ENCODE measurements at regions not wholly inside any gene's neighbourhood (a gene's known extent, or its start where the extent isn't known, plus 50 kb on each side); places are given as distances from the start of the nearest gene placed in this dataset.

DNA sequence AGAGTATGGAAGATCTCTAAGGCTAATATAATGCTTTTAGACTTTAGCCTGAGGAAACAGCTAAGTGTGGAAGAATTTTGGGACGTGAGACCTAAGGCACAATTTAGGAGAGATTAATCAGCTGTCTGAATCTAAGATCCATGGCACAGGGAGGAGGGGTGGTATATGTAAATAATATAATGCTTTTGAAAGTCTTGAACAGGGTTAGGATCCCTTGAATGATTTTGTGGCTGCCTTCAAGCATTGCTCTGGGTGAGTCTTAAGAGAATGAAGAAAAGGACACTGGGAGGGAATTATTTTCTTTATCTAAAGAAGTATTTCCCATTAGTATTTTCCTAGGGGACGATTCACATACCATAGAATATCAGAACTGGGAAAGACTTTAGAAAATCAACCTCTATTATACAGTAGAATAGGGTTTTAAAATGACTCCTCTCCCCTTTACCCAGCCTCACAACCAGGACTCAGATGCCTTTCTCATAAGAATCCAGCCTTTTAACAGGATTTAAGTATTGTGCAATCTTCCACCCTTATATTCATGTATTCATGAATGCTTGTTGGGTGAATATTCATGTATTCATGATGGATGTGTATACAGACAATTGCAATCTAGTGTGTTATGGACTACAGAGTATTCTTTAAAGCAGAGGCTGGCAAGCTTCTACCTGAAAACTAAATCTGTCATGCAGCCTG, 664.2 kb upstream of the CPEB2 start:
- Histone ChIP-seq H3K4me3 (no peak overlapping the region), H3K27ac (no peak overlapping the region)
- TF ChIP-seq, protein P1, sequence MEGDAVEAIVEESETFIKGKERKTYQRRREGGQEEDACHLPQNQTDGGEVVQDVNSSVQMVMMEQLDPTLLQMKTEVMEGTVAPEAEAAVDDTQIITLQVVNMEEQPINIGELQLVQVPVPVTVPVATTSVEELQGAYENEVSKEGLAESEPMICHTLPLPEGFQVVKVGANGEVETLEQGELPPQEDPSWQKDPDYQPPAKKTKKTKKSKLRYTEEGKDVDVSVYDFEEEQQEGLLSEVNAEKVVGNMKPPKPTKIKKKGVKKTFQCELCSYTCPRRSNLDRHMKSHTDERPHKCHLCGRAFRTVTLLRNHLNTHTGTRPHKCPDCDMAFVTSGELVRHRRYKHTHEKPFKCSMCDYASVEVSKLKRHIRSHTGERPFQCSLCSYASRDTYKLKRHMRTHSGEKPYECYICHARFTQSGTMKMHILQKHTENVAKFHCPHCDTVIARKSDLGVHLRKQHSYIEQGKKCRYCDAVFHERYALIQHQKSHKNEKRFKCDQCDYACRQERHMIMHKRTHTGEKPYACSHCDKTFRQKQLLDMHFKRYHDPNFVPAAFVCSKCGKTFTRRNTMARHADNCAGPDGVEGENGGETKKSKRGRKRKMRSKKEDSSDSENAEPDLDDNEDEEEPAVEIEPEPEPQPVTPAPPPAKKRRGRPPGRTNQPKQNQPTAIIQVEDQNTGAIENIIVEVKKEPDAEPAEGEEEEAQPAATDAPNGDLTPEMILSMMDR (IDR thresholded peaks at IDR 0.05) = no peak
- no peak for DNase-seq (ENCODE audit: low spot score)

DNA sequence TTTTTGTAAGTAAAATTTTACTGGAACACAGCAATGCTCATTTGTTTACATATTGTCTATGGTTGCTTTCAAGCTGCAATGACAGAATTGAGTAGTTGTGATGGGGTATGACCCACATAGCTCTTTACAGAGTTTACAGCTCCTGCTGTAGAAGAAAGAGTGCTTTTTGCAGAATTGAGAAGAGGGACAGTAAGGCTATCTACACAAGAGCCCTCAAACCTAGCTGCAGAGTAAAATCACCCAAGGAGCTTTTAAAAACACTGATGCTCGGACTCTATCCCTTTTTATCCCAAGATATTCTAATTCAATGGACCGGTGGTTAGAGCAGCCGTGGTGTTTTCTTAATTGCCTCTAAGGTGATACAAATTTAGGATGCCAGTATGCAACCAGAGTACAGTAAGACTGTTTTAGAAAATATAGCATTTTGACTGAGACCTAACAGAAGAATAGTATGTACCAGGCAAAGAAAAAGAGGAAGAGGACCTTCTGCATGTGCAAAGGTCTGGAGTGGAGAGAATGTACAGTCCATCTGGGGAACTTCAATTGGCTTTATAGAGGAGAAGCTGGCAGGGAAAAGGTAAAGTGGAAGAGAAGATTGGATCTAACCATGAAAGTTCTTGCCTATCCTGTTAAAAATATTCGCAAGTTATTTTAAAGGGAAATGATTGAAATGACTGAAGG, 663.6 kb upstream of the CPEB2 start:
- Histone ChIP-seq H3K27ac (no peak overlapping the region), H3K4me3 (no peak overlapping the region)
- no peak for DNase-seq (ENCODE audit: low spot score)
- TF ChIP-seq, protein P1 (IDR thresholded peaks at IDR 0.05) = no peak

DNA sequence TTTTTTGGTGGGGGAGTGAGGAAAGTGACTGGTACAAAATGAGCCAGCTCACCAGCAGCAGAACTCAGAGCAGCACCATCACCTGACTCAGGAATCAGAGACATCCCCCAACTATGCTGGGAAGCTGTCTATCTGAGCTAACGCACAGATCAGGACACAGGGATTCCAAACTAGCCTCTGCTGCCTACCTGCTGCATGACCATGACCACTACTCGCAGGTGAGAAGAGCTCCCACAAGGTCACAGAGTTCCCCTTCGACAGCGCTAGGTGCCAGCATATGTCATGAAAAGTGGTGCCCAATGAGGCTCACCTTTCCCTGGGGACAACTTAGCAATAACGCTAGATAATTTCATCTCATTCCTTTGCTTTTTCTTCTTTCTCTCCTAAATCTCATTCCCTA, 662.6 kb upstream of the CPEB2 start:
- no peak for DNase-seq (ENCODE audit: low spot score)
- H3K4me3 ChIP-seq = no peak overlapping the region
- H3K27ac ChIP-seq = no peak overlapping the region
- TF ChIP-seq, protein P1 (IDR thresholded peaks at IDR 0.05) = no peak

DNA sequence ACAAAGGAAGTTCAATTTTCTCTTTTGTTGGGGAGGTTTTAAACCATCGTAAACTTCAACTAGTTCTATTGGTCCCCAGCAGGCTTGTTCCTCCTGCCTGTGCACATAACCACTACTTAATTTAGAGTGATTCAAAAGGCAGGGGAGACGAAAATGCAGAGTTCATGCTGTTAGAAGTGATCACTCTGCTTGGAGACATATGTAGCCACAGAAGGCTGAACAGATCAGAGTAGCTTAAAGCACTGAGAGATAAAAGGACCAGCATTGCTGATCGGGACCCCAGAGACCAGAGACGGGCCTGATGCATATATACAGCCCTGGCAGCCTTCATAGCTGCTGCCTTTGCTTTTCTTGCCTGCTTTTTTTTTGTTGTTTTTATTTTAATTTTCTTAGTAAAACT, 662.0 kb upstream of the CPEB2 start:
- Histone ChIP-seq H3K27ac (no peak overlapping the region), H3K4me3 (no peak overlapping the region)
- DNase-seq (ENCODE audit: low spot score) = no peak
- TF ChIP-seq, protein P1 (IDR thresholded peaks at IDR 0.05) = no peak

DNA sequence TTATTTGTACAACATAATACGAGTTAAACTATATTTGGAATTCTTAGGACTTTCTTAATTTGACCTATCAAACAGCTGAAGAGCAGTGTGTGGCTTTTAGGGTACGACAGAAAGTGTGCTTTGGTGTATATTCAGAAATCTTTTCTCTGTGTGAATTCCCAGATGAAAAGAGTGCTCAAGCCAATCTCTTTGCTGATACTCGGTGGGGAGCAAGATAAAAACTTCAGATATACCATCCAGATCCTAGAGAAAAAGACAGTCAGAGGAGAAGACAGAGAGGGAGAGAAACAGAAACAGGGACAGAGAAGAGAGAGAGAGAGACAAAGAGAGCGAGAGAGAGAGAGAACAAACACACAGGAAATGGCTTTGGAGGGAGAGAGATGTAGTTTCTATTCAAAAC, 658.3 kb upstream of the CPEB2 start:
- no peak overlapping the region for H3K4me3 ChIP-seq
- no peak for DNase-seq (ENCODE audit: low spot score)
- H3K27ac ChIP-seq = no peak overlapping the region
- TF ChIP-seq, protein P1 (IDR thresholded peaks at IDR 0.05) = no peak

DNA sequence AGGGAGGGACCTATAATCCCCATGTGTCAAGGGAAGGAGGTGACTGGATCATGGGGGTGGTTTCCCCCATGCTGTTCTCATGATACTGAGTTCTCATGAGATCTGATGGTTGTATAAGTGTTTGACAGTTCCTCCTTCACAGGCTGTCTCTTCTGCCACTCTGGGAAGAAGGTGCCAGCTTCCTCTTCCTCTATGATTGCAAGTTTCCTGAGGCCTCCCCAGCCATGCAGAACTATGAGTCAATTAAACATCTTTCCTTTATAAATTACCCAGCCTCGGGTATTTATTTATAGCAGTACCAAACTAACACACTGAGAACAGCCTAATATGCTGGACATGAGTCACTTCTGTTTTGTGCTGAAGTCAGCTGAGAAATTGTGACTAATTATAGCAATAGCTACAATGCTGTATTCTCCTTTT, 656.9 kb upstream of the CPEB2 start:
- no peak for DNase-seq (ENCODE audit: low spot score)
- TF ChIP-seq, protein P1 (IDR thresholded peaks at IDR 0.05) = no peak
- H3K4me3 ChIP-seq = no peak overlapping the region
- no peak overlapping the region for H3K27ac ChIP-seq

DNA sequence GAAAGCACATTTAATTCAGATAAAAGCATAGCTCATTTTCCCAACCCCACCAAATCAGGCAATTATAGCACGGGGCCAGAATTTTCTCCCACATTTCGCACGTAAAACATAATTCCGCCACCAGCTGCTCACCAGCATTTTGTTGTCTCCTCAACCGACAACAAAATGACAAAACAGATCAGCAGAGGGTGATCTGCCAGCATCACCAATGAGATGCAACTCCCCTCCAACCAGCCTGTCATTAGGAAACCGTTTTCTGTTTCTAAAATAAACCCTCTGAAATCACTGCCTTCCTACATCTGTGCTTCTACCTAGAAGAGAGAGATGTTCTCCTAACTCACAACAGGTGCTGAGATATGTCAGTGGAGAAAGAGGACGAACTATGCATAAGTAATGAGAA, 654.8 kb upstream of the CPEB2 start:
- Histone ChIP-seq H3K27ac (no peak overlapping the region), H3K4me3 (no peak overlapping the region)
- no peak for DNase-seq (ENCODE audit: low spot score)
- TF ChIP-seq, protein P1 (IDR thresholded peaks at IDR 0.05) = no peak

Data from coronary artery (tissue), 2 donors.